ENCODE measurements at regions not wholly inside any gene's neighbourhood (a gene's known extent, or its start where the extent isn't known, plus 50 kb on each side); places are given as distances from the start of the nearest gene placed in this dataset.

- WGBS, result 93% methylated on average over 11 of the region's 13 CpGs
Observed at GRCh38 chr2:8571301-8571791, 110.5 kb upstream of the ID2 start.

DNA sequence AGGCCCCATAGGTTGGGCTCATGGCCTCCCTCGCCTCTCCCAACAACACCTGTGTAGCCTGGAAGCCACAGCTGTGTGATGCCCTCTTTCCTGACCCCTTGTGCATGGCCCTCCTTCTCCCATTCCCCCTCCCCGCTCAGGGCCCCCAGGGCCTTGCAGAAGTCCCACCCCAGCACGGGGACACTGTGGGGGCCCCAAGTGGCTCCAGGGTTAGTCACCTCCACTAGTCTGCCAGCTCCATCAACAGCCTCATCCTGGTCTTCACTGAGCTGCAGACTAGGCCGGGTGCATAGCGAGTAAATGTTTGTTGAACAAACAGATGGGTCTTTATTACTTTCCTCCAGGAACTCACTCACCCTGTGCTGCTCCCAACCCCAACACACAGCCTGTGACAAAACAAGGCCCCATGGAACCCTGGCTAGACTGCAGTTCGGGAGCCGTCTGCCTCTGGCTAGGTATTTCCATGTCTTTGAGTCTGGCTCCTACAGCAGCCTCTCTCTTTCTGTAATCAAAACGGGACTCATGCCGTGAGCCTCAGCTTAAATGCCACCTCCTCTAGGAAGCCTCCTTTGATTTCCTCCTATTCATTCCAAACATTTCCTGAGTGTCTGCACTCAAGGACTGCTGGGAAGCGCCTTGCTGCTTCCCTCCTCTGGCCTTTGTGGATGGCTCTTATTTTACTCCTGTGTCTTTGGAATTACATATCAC is 109.9 kb upstream of the ID2 start:
- no peak overlapping the region for H4K8ac ChIP-seq (ENCODE audit: low read length)
- peaks cover 11% of the 10 kb centered on the region for H3K4me1 ChIP-seq (ENCODE audit: control insufficient read depth, insufficient read depth, low read depth, low read length)
- no peak overlapping the region for H3K23ac ChIP-seq (ENCODE audit: low read length in 2 of 2)
- H3K4me3 ChIP-seq (ENCODE audit: insufficient read depth in 1 of 2, low read depth in 1 of 2, low read length in 2 of 2), result no peak overlapping the region
- H3K4me2 ChIP-seq (ENCODE audit: low read length, poor library complexity, severe bottlenecking), result no peak overlapping the region
- no peak overlapping the region for H3K14ac ChIP-seq (ENCODE audit: low read length in 2 of 2)
- 79% methylated on average over 10 of the region's 10 CpGs for WGBS
- H2BK15ac ChIP-seq (ENCODE audit: low read depth, poor library complexity, severe bottlenecking), result no peak overlapping the region
- H3K18ac ChIP-seq (ENCODE audit: low read depth in 1 of 2, low read length in 2 of 2), result no peak overlapping the region
- no peak overlapping the region for H3K27ac ChIP-seq (ENCODE audit: low read length, poor library complexity, severe bottlenecking)
- no peak overlapping the region for H2BK5ac ChIP-seq (ENCODE audit: low read depth, low read length, poor library complexity, severe bottlenecking)
- H3K9ac ChIP-seq (ENCODE audit: low read length), result no peak overlapping the region
- H3K9me3 ChIP-seq (ENCODE audit: control insufficient read depth, low read length), result no peaks in the 10 kb centered on the region
- H3K79me1 ChIP-seq (replicated peaks; ENCODE audit: low read length, poor library complexity, severe bottlenecking), result no peaks in the 10 kb centered on the region
- H2BK12ac ChIP-seq (ENCODE audit: low read length in 2 of 2), result no peak overlapping the region
- H2AK5ac ChIP-seq (ENCODE audit: low read length, severe bottlenecking), result no peak overlapping the region
- no peak overlapping the region for H4K91ac ChIP-seq (ENCODE audit: low read length)
- H2BK120ac ChIP-seq (ENCODE audit: low read depth, low read length), result no peak overlapping the region
- no peak overlapping the region for H3K4ac ChIP-seq (ENCODE audit: low read depth in 1 of 2, low read length in 2 of 2)
- peaks cover 0 to 14% of the 10 kb centered on the region in 2 experiments for H3K27me3 ChIP-seq (ENCODE audit: control insufficient read depth in 1 of 2, insufficient read depth in 1 of 2, low read length in 2 of 2)
- no peak for DNase-seq
- no peaks in the 10 kb centered on the region for H3K36me3 ChIP-seq (ENCODE audit: control insufficient read depth in 1 of 2, insufficient read depth in 2 of 2, low read depth in 1 of 2, low read length in 2 of 2)
- no peak overlapping the region for H2AFZ ChIP-seq (ENCODE audit: low read depth, low read length)

More at GRCh38 chr2:8571301-8571791, 110.5 kb upstream of the ID2 start:
- H3K9ac ChIP-seq (ENCODE audit: low read length), result no peak overlapping the region
- H3K9me3 ChIP-seq (ENCODE audit: control insufficient read depth, low read length), result no peaks in the 10 kb centered on the region
- no peaks in the 10 kb centered on the region for H3K79me1 ChIP-seq (replicated peaks; ENCODE audit: low read length, poor library complexity, severe bottlenecking)
- no peak overlapping the region for H3K23ac ChIP-seq (ENCODE audit: low read length in 2 of 2)
- no peak overlapping the region for H3K4me3 ChIP-seq (ENCODE audit: insufficient read depth in 1 of 2, low read depth in 1 of 2, low read length in 2 of 2)
- no peak overlapping the region for H4K8ac ChIP-seq (ENCODE audit: low read length)
- peaks cover 11% of the 10 kb centered on the region for H3K4me1 ChIP-seq (ENCODE audit: control insufficient read depth, insufficient read depth, low read depth, low read length)
- no peak overlapping the region for H3K27ac ChIP-seq (ENCODE audit: low read length, poor library complexity, severe bottlenecking)
- no peaks in the 10 kb centered on the region for H3K36me3 ChIP-seq (ENCODE audit: control insufficient read depth in 1 of 2, insufficient read depth in 2 of 2, low read depth in 1 of 2, low read length in 2 of 2)
- no peak overlapping the region for H3K14ac ChIP-seq (ENCODE audit: low read length in 2 of 2)
- H2BK120ac ChIP-seq (ENCODE audit: low read depth, low read length), result no peak overlapping the region
- no peak overlapping the region for H2BK15ac ChIP-seq (ENCODE audit: low read depth, poor library complexity, severe bottlenecking)
- H2AFZ ChIP-seq (ENCODE audit: low read depth, low read length), result no peak overlapping the region
- no peak overlapping the region for H2BK5ac ChIP-seq (ENCODE audit: low read depth, low read length, poor library complexity, severe bottlenecking)
- H4K91ac ChIP-seq (ENCODE audit: low read length), result no peak overlapping the region
- no peak overlapping the region for H3K4me2 ChIP-seq (ENCODE audit: low read length, poor library complexity, severe bottlenecking)
- peaks cover 0 to 14% of the 10 kb centered on the region in 2 experiments for H3K27me3 ChIP-seq (ENCODE audit: control insufficient read depth in 1 of 2, insufficient read depth in 1 of 2, low read length in 2 of 2)
- no peak overlapping the region for H3K4ac ChIP-seq (ENCODE audit: low read depth in 1 of 2, low read length in 2 of 2)
- H2BK12ac ChIP-seq (ENCODE audit: low read length in 2 of 2), result no peak overlapping the region
- no peak for DNase-seq
- H3K18ac ChIP-seq (ENCODE audit: low read depth in 1 of 2, low read length in 2 of 2), result no peak overlapping the region
- H2AK5ac ChIP-seq (ENCODE audit: low read length, severe bottlenecking), result no peak overlapping the region

GRCh38 chr2:8572712-8573233 is 109.1 kb upstream of the ID2 start:
- WGBS, result 90% methylated on average over 10 of the region's 12 CpGs
- Histone ChIP-seq H3K18ac (ENCODE audit: low read depth in 1 of 2, low read length in 2 of 2) (no peak overlapping the region), H3K4ac (ENCODE audit: low read depth in 1 of 2, low read length in 2 of 2) (no peak overlapping the region), H3K23ac (ENCODE audit: low read length in 2 of 2) (no peak overlapping the region), H3K4me2 (ENCODE audit: low read length, poor library complexity, severe bottlenecking) (no peak overlapping the region), H3K9ac (ENCODE audit: low read length) (no peak overlapping the region), H4K8ac (ENCODE audit: low read length) (no peak overlapping the region), H3K36me3 (ENCODE audit: control insufficient read depth in 1 of 2, insufficient read depth in 2 of 2, low read depth in 1 of 2, low read length in 2 of 2) (no peaks in the 10 kb centered on the region), H4K91ac (ENCODE audit: low read length) (no peak overlapping the region), H2BK12ac (ENCODE audit: low read length in 2 of 2) (no peak overlapping the region), H3K4me3 (ENCODE audit: insufficient read depth in 1 of 2, low read depth in 1 of 2, low read length in 2 of 2) (no peak overlapping the region), H2AK5ac (ENCODE audit: low read length, severe bottlenecking) (no peak overlapping the region), H2AFZ (ENCODE audit: low read depth, low read length) (no peak overlapping the region), H3K27me3 (ENCODE audit: control insufficient read depth in 1 of 2, insufficient read depth in 1 of 2, low read length in 2 of 2) (peaks cover 0 to 14% of the 10 kb centered on the region in 2 experiments), H3K9me3 (ENCODE audit: control insufficient read depth, low read length) (no peaks in the 10 kb centered on the region), H3K4me1 (ENCODE audit: control insufficient read depth, insufficient read depth, low read depth, low read length) (peaks cover 11% of the 10 kb centered on the region), H2BK15ac (ENCODE audit: low read depth, poor library complexity, severe bottlenecking) (no peak overlapping the region), H3K14ac (ENCODE audit: low read length in 2 of 2) (peak overlapping the region in 1 of 2 experiments; percentile 80), H3K27ac (ENCODE audit: low read length, poor library complexity, severe bottlenecking) (no peak overlapping the region), H3K79me1 (replicated peaks; ENCODE audit: low read length, poor library complexity, severe bottlenecking) (no peaks in the 10 kb centered on the region), H2BK5ac (ENCODE audit: low read depth, low read length, poor library complexity, severe bottlenecking) (no peak overlapping the region), H2BK120ac (ENCODE audit: low read depth, low read length) (no peak overlapping the region)
- DNase-seq, result no peak

DNA sequence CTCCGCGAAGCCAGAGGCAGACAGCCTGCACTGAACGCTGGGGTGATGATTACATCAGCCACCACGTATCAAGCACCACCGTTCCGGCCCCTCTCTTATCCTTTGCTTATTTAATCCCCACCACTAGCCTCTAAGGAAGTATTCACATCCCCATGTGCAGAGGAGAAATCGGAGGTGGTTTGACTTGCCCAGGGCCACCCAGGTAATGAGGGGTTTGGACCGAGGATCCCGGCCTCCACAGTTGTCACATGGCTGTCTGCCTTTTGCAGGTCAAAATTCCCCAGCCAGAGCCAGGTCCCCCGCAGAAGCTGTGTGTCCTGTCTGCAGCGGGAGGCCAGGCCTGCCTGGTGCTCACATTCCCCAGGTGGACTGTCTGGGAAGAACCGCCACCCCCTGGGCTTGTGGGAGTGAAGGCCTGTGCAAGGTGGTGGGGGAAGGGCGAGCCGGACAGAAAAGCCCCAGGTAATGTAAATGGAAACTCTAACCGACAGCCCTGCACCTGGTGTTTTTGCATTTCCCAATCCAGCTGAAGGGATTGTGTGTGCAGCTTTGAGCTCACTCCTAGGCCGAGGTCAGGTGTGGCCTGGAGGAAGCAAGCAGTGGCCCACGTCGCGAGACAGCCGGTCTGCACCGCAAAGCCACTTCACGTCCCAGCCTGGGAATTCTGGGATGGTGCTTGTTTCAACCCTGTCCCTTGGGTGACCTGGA is 108.5 kb upstream of the ID2 start:
- no peaks in the 10 kb centered on the region for H3K36me3 ChIP-seq (ENCODE audit: control insufficient read depth in 1 of 2, insufficient read depth in 2 of 2, low read depth in 1 of 2, low read length in 2 of 2)
- no peak overlapping the region for H3K4me2 ChIP-seq (ENCODE audit: low read length, poor library complexity, severe bottlenecking)
- H3K79me1 ChIP-seq (replicated peaks; ENCODE audit: low read length, poor library complexity, severe bottlenecking), result no peaks in the 10 kb centered on the region
- no peak overlapping the region for H3K4me3 ChIP-seq (ENCODE audit: insufficient read depth in 1 of 2, low read depth in 1 of 2, low read length in 2 of 2)
- H4K8ac ChIP-seq (ENCODE audit: low read length), result no peak overlapping the region
- no peak overlapping the region for H3K9ac ChIP-seq (ENCODE audit: low read length)
- no peak overlapping the region for H2BK5ac ChIP-seq (ENCODE audit: low read depth, low read length, poor library complexity, severe bottlenecking)
- H4K91ac ChIP-seq (ENCODE audit: low read length), result no peak overlapping the region
- H3K18ac ChIP-seq (ENCODE audit: low read depth in 1 of 2, low read length in 2 of 2), result no peak overlapping the region
- no peaks in the 10 kb centered on the region for H3K9me3 ChIP-seq (ENCODE audit: control insufficient read depth, low read length)
- no peak overlapping the region for H2BK120ac ChIP-seq (ENCODE audit: low read depth, low read length)
- DNase-seq, result no peak
- peaks cover 0 to 14% of the 10 kb centered on the region in 2 experiments for H3K27me3 ChIP-seq (ENCODE audit: control insufficient read depth in 1 of 2, insufficient read depth in 1 of 2, low read length in 2 of 2)
- H3K23ac ChIP-seq (ENCODE audit: low read length in 2 of 2), result no peak overlapping the region
- H3K14ac ChIP-seq (ENCODE audit: low read length in 2 of 2), result no peak overlapping the region
- no peak overlapping the region for H3K27ac ChIP-seq (ENCODE audit: low read length, poor library complexity, severe bottlenecking)
- no peak overlapping the region for H2BK12ac ChIP-seq (ENCODE audit: low read length in 2 of 2)
- H2BK15ac ChIP-seq (ENCODE audit: low read depth, poor library complexity, severe bottlenecking), result no peak overlapping the region
- no peak overlapping the region for H2AFZ ChIP-seq (ENCODE audit: low read depth, low read length)
- H3K4ac ChIP-seq (ENCODE audit: low read depth in 1 of 2, low read length in 2 of 2), result no peak overlapping the region
- peaks cover 11% of the 10 kb centered on the region for H3K4me1 ChIP-seq (ENCODE audit: control insufficient read depth, insufficient read depth, low read depth, low read length)
- no peak overlapping the region for H2AK5ac ChIP-seq (ENCODE audit: low read length, severe bottlenecking)
- WGBS, result 92% methylated on average over 22 of the region's 22 CpGs

All from mesenchymal stem cell (in vitro differentiated cells and primary cell).